H1 (cell line): ENCODE measurements at regions not wholly inside any gene's neighbourhood (a gene's known extent, or its start where the extent isn't known, plus 50 kb on each side); places are given as distances from the start of the nearest gene placed in this dataset.

ENCODE experiments used
- CTCF ChIA-PET: fragments of 300-600 bp; sonication (Branson Sonifier 250); formaldehyde crosslinking; loops from one replicate; lab custom pipeline; 2021; ENCODE audit not compliant: partially characterized antibody; lab: Charles Lee
- POLR2A ChIA-PET: fragments of 300-600 bp; sonication (Branson Sonifier 250); formaldehyde crosslinking; loops from one replicate; lab custom pipeline; 2021; ENCODE audit warnings: inconsistent platforms; ENCODE audit not compliant: partially characterized antibody; lab: Charles Lee
- DNase-seq, 2 experiments: peaks; one replicate each; pipeline versions ENCODE4 v3.0.0 to v3.0.0-alpha.2; 2010 to 2022; ENCODE audit warnings: low spot score in 2 of 2, low read depth in 1 of 2, mixed read lengths in 1 of 2
- FAIRE-seq: peaks from 2 replicates; lab custom pipeline; 2011; peaks lifted over from hg19 to GRCh38; lab: Jason Lieb, UNC
- H2AFZ ChIP-seq: 2 replicates; pipeline ENCODE4 v1.8.1; 2012; ENCODE audit warnings: low read length, inconsistent platforms
- H2AK5ac ChIP-seq: 2 replicates; pipeline ENCODE4 v1.6.1; 2013; ENCODE audit warnings: low read depth, low read length
- H2BK120ac ChIP-seq: replicated peaks from 2 replicates; pipeline ENCODE3; 2013; ENCODE audit warnings: low read depth, low read length, inconsistent platforms
- H2BK12ac ChIP-seq: 2 replicates; pipeline ENCODE4 v1.6.1; 2013; ENCODE audit warnings: low read depth, low read length
- H2BK15ac ChIP-seq: 2 replicates; pipeline ENCODE4 v1.6.1; 2013; ENCODE audit warnings: low read length
- H2BK20ac ChIP-seq: 2 replicates; pipeline ENCODE4 v1.6.1; 2013; ENCODE audit warnings: low read length
- H2BK5ac ChIP-seq: 2 replicates; pipeline ENCODE4 v1.6.1; 2013; ENCODE audit warnings: low read depth, low read length
- H3K14ac ChIP-seq: 2 replicates; pipeline ENCODE4 v1.6.1; 2013; ENCODE audit warnings: inconsistent platforms; ENCODE audit not compliant: insufficient read length
- H3K18ac ChIP-seq: 2 replicates; pipeline ENCODE4 v1.6.1; 2013; ENCODE audit warnings: low read length; ENCODE audit errors: extremely low read depth
- H3K23ac ChIP-seq: 2 replicates; pipeline ENCODE4 v1.6.1; 2013; ENCODE audit warnings: inconsistent platforms; ENCODE audit not compliant: insufficient read length
- H3K23me2 ChIP-seq: 2 replicates; pipeline ENCODE4 v1.6.1; 2013; ENCODE audit warnings: low read depth, low read length
- H3K27ac ChIP-seq: 2 replicates; pipeline ENCODE4 v1.6.1; 2011; ENCODE audit warnings: low read depth, low read length, inconsistent platforms
- H3K27me3 ChIP-seq, 4 experiments: replicated peaks in 1 of 4; 1 replicate in 1 of 4; 2 replicates in 3 of 4; pipeline versions ENCODE4 v1.6.1 to v1.8.1; 2011 to 2013; ENCODE audit warnings: low read length in 3 of 4, mild to moderate bottlenecking in 3 of 4, inconsistent platforms in 2 of 4, mixed read lengths in 2 of 4, moderate library complexity in 1 of 4; ENCODE audit not compliant: control insufficient read depth in 3 of 4, insufficient read depth in 3 of 4; ENCODE audit errors: extremely low read depth in 1 of 4
- H3K36me3 ChIP-seq, 4 experiments: 2 replicates each; pipeline versions ENCODE4 v1.6.1 to v1.8.1; 2011 to 2013; ENCODE audit warnings: mild to moderate bottlenecking in 4 of 4, low read length in 3 of 4, moderate library complexity in 2 of 4, control low read depth in 1 of 4, inconsistent platforms in 1 of 4; ENCODE audit not compliant: insufficient read depth in 4 of 4, control insufficient read depth in 2 of 4
- H3K4ac ChIP-seq: replicated peaks from 2 replicates; pipeline ENCODE3; 2013; ENCODE audit warnings: low read length, low read depth, mixed read lengths, inconsistent platforms; ENCODE audit not compliant: insufficient read length
- H3K4me1 ChIP-seq, 4 experiments: replicated peaks in 1 of 4; 1 replicate in 1 of 4; 2 replicates in 3 of 4; pipeline versions ENCODE4 v1.6.1 to v1.8.1; 2011 to 2013; ENCODE audit warnings: low read length in 3 of 4, inconsistent platforms in 2 of 4, mixed read lengths in 1 of 4; ENCODE audit not compliant: insufficient read depth in 4 of 4, control insufficient read depth in 3 of 4
- H3K4me2 ChIP-seq, 2 experiments: 2 replicates each; pipeline versions ENCODE4 v1.6.1 to v1.8.1; 2011 to 2013; ENCODE audit warnings: low read depth in 2 of 2, low read length in 2 of 2, control low read depth in 1 of 2, inconsistent platforms in 1 of 2, mild to moderate bottlenecking in 1 of 2; ENCODE audit not compliant: insufficient read depth in 1 of 2
- H3K4me3 ChIP-seq, 4 experiments: fragments of 200-600, 300-600 bp in 1 of 4; sonication (generic), shearing (Covaris generic), sonication (Bioruptor Twin) in 1 of 4; 2 replicates each; pipeline versions ENCODE4 v1.5.1 to v1.8.1; 2011 to 2016; ENCODE audit warnings: low read length in 4 of 4, low read depth in 3 of 4, control low read depth in 2 of 4, inconsistent platforms in 2 of 4, mild to moderate bottlenecking in 2 of 4, mixed read lengths in 1 of 4, moderate library complexity in 1 of 4; ENCODE audit not compliant: insufficient read depth in 2 of 4; ENCODE audit errors: extremely low read depth in 1 of 4
- H3K56ac ChIP-seq: replicated peaks from 2 replicates; pipeline ENCODE3; 2013; ENCODE audit warnings: low read depth, mild to moderate bottlenecking, mixed read lengths, low read length, inconsistent platforms; ENCODE audit not compliant: insufficient read length
- H3K79me1 ChIP-seq: 2 replicates; pipeline ENCODE4 v1.6.1; 2013; ENCODE audit warnings: low read depth, low read length, control low read depth
- H3K79me2 ChIP-seq, 2 experiments: 2 replicates each; pipeline versions ENCODE4 v1.6.1 to v1.8.1; 2012 to 2013; ENCODE audit warnings: low read length in 2 of 2, mild to moderate bottlenecking in 2 of 2, inconsistent platforms in 1 of 2; ENCODE audit not compliant: insufficient read depth in 2 of 2, control insufficient read depth in 1 of 2
- H3K9ac ChIP-seq, 4 experiments: replicated peaks in 1 of 4; 1 replicate in 1 of 4; 2 replicates in 3 of 4; pipeline versions ENCODE4 v1.6.1 to v1.8.1; 2011 to 2013; ENCODE audit warnings: low read depth in 3 of 4, low read length in 3 of 4, control low read depth in 2 of 4, mild to moderate bottlenecking in 2 of 4, moderate library complexity in 2 of 4, inconsistent platforms in 1 of 4; ENCODE audit errors: extremely low read depth in 1 of 4
- H3K9me3 ChIP-seq, 2 experiments: 2 replicates each; pipeline versions ENCODE4 v1.6.1 to v1.8.1; 2012 to 2013; ENCODE audit warnings: mild to moderate bottlenecking in 2 of 2, moderate library complexity in 2 of 2, control low read depth in 1 of 2, inconsistent platforms in 1 of 2, low read depth in 1 of 2, low read length in 1 of 2, mixed read lengths in 1 of 2; ENCODE audit not compliant: insufficient read depth in 2 of 2
- H4K20me1 ChIP-seq, 2 experiments: replicated peaks in 1 of 2; 2 replicates each; pipeline versions ENCODE3 to v1.8.1; 2011 to 2013; ENCODE audit warnings: inconsistent platforms in 2 of 2, low read length in 2 of 2, mild to moderate bottlenecking in 1 of 2; ENCODE audit not compliant: insufficient read depth in 2 of 2, control insufficient read depth in 1 of 2
- H4K5ac ChIP-seq: 2 replicates; pipeline ENCODE4 v1.6.1; 2013; ENCODE audit warnings: low read length, low read depth, mixed read lengths, inconsistent platforms; ENCODE audit not compliant: insufficient read length
- H4K8ac ChIP-seq: 2 replicates; pipeline ENCODE4 v1.8.0; 2013; ENCODE audit warnings: mild to moderate bottlenecking, moderate library complexity, low read length, inconsistent platforms; ENCODE audit not compliant: insufficient read depth; ENCODE audit errors: extremely low read depth
- H4K91ac ChIP-seq: replicated peaks from 2 replicates; pipeline ENCODE3; 2013; ENCODE audit warnings: low read length, mixed read lengths, inconsistent platforms; ENCODE audit not compliant: insufficient read length
- WGBS, 2 experiments: shearing (Covaris generic) in 1 of 2; methylation state at CpG; one replicate each; pipeline versions ENCODE4 v1.1.6 to v1.1.7; 2013 to 2015; ENCODE audit warnings: low lambda C conversion rate in 2 of 2, mixed read lengths in 2 of 2, inconsistent platforms in 1 of 2, low coverage in 1 of 2, missing lambda C conversion rate in 1 of 2; ENCODE audit not compliant: insufficient replicate concordance in 2 of 2, insufficient coverage in 1 of 2, insufficient read length in 1 of 2; ENCODE audit errors: extremely low coverage in 1 of 2, missing lambda C conversion rate in 1 of 2; 5-methylcytosine and 5-hydroxymethylcytosine counted together
- TF ChIP-seq, protein P1 (sequence below): fragments of 300-600 bp; sonication (generic); IDR thresholded peaks from 2 replicates; pipeline ENCODE4 v1.7.1; 2012; ENCODE audit warnings: low read length, moderate library complexity, mild to moderate bottlenecking, inconsistent platforms; ENCODE audit not compliant: insufficient replicate concordance

DNA sequence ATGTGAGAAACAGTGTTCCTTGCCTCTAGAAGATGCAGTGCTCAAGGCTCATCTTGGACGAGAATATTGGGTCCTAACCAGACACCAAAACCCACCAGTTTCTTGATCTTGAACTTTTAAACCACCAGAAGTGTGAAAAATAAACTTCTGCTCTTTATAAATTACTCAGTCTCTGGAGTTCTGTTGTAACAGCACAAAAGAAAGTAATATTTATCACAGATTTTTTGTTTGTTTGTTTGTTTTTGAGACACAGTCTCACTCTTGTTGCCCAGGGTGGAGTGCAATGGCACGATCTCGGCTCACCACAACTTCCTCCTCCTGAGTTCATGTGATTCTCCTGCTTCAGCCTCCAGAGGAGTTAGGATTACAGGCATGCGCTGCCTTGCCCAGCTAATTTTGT is 371.1 kb upstream of the NDST4 start:
- Histone ChIP-seq H4K91ac (no peak overlapping the region), H2BK120ac (no peak overlapping the region), H3K56ac (no peak overlapping the region), H3K23ac (no peak overlapping the region), H2AFZ (no peak overlapping the region; the same call in 1 of the 2 replicates), H4K5ac (no peak overlapping the region), H3K14ac (no peak overlapping the region), H3K79me1 (no peaks in the 10 kb centered on the region), H3K23me2 (no peaks in the 10 kb centered on the region), H3K27ac (no peak overlapping the region), H3K4me2 (no peak overlapping the region), H3K9ac (no peak overlapping the region), H2BK12ac (no peak overlapping the region), H3K4me1 (no peaks in the 10 kb centered on the region), H2BK15ac (no peak overlapping the region), H4K20me1 (no peaks in the 10 kb centered on the region), H4K8ac (no peak overlapping the region), H3K4me3 (no peak overlapping the region), H3K36me3 (no peaks in the 10 kb centered on the region), H2BK20ac (no peak overlapping the region), H2AK5ac (no peak overlapping the region), H3K9me3 (no peaks in the 10 kb centered on the region), H3K27me3 (no peaks in the 10 kb centered on the region), H3K18ac (no peak overlapping the region), H2BK5ac (no peak overlapping the region), H3K4ac (no peak overlapping the region), H3K79me2 (no peaks in the 10 kb centered on the region)
- ChIA-PET POLR2A (no interaction called here), CTCF (no interaction called here)
- 93% methylated on average over 4 of the region's 4 CpGs; no CpG with 5 or more reads in 1 of the 2 experiments for WGBS, 2 experiments
- no peak for DNase-seq
- no peak for FAIRE-seq
- TF ChIP-seq, protein P1, sequence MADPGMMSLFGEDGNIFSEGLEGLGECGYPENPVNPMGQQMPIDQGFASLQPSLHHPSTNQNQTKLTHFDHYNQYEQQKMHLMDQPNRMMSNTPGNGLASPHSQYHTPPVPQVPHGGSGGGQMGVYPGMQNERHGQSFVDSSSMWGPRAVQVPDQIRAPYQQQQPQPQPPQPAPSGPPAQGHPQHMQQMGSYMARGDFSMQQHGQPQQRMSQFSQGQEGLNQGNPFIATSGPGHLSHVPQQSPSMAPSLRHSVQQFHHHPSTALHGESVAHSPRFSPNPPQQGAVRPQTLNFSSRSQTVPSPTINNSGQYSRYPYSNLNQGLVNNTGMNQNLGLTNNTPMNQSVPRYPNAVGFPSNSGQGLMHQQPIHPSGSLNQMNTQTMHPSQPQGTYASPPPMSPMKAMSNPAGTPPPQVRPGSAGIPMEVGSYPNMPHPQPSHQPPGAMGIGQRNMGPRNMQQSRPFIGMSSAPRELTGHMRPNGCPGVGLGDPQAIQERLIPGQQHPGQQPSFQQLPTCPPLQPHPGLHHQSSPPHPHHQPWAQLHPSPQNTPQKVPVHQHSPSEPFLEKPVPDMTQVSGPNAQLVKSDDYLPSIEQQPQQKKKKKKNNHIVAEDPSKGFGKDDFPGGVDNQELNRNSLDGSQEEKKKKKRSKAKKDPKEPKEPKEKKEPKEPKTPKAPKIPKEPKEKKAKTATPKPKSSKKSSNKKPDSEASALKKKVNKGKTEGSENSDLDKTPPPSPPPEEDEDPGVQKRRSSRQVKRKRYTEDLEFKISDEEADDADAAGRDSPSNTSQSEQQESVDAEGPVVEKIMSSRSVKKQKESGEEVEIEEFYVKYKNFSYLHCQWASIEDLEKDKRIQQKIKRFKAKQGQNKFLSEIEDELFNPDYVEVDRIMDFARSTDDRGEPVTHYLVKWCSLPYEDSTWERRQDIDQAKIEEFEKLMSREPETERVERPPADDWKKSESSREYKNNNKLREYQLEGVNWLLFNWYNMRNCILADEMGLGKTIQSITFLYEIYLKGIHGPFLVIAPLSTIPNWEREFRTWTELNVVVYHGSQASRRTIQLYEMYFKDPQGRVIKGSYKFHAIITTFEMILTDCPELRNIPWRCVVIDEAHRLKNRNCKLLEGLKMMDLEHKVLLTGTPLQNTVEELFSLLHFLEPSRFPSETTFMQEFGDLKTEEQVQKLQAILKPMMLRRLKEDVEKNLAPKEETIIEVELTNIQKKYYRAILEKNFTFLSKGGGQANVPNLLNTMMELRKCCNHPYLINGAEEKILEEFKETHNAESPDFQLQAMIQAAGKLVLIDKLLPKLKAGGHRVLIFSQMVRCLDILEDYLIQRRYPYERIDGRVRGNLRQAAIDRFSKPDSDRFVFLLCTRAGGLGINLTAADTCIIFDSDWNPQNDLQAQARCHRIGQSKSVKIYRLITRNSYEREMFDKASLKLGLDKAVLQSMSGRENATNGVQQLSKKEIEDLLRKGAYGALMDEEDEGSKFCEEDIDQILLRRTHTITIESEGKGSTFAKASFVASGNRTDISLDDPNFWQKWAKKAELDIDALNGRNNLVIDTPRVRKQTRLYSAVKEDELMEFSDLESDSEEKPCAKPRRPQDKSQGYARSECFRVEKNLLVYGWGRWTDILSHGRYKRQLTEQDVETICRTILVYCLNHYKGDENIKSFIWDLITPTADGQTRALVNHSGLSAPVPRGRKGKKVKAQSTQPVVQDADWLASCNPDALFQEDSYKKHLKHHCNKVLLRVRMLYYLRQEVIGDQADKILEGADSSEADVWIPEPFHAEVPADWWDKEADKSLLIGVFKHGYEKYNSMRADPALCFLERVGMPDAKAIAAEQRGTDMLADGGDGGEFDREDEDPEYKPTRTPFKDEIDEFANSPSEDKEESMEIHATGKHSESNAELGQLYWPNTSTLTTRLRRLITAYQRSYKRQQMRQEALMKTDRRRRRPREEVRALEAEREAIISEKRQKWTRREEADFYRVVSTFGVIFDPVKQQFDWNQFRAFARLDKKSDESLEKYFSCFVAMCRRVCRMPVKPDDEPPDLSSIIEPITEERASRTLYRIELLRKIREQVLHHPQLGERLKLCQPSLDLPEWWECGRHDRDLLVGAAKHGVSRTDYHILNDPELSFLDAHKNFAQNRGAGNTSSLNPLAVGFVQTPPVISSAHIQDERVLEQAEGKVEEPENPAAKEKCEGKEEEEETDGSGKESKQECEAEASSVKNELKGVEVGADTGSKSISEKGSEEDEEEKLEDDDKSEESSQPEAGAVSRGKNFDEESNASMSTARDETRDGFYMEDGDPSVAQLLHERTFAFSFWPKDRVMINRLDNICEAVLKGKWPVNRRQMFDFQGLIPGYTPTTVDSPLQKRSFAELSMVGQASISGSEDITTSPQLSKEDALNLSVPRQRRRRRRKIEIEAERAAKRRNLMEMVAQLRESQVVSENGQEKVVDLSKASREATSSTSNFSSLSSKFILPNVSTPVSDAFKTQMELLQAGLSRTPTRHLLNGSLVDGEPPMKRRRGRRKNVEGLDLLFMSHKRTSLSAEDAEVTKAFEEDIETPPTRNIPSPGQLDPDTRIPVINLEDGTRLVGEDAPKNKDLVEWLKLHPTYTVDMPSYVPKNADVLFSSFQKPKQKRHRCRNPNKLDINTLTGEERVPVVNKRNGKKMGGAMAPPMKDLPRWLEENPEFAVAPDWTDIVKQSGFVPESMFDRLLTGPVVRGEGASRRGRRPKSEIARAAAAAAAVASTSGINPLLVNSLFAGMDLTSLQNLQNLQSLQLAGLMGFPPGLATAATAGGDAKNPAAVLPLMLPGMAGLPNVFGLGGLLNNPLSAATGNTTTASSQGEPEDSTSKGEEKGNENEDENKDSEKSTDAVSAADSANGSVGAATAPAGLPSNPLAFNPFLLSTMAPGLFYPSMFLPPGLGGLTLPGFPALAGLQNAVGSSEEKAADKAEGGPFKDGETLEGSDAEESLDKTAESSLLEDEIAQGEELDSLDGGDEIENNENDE: no peak
